ENCODE measurements at regions not wholly inside any gene's neighbourhood (a gene's known extent, or its start where the extent isn't known, plus 50 kb on each side); places are given as distances from the start of the nearest gene placed in this dataset.

- H3K36me3 ChIP-seq: no peaks in the 10 kb centered on the region
- no peaks in the 10 kb centered on the region for H3K9me3 ChIP-seq
- no peaks in the 10 kb centered on the region for H3K4me1 ChIP-seq
- ATAC-seq: no peak
- no peak overlapping the region for H3K27ac ChIP-seq
- H3K4me3 ChIP-seq: no peak overlapping the region
- peaks cover 30% of the 10 kb centered on the region for H3K27me3 ChIP-seq
- TF ChIP-seq CTCF (IDR thresholded peaks at IDR 0.05) (no peak), EP300 (IDR thresholded peaks at IDR 0.05) (no peak), POLR2A (IDR thresholded peaks at IDR 0.05) (no peak), POLR2AphosphoS5 (IDR thresholded peaks at IDR 0.05) (no peak)
- 17 to 51% methylated on average over 1 to 6 of the region's 12 CpGs for WGBS, 2 donors (ENCODE audit: low coverage in 1 of 2)
These were observed 346.6 kb downstream of the TSHZ3 start for GRCh38 chr19:31002518-31003244.

- 75 to 83% methylated on average over 2 to 11 of the region's 11 CpGs for WGBS, 2 donors (ENCODE audit: low coverage in 1 of 2)
- no peak for TF ChIP-seq POLR2A (IDR thresholded peaks at IDR 0.05)
- TF ChIP-seq CTCF (IDR thresholded peaks at IDR 0.05): no peak
- TF ChIP-seq POLR2AphosphoS5 (IDR thresholded peaks at IDR 0.05): no peak
- no peak for TF ChIP-seq EP300 (IDR thresholded peaks at IDR 0.05)
- Histone ChIP-seq H3K36me3 (no peaks in the 10 kb centered on the region), H3K4me1 (no peaks in the 10 kb centered on the region), H3K9me3 (no peaks in the 10 kb centered on the region), H3K4me3 (no peak overlapping the region), H3K27me3 (peaks cover 30% of the 10 kb centered on the region), H3K27ac (no peak overlapping the region)
- ATAC-seq: no peak
These were observed 347.2 kb downstream of the TSHZ3 start for GRCh38 chr19:31001991-31002390.

- Histone ChIP-seq H3K4me1 (no peaks in the 10 kb centered on the region), H3K9me3 (no peaks in the 10 kb centered on the region), H3K27me3 (peaks cover 30% of the 10 kb centered on the region), H3K4me3 (no peak overlapping the region), H3K27ac (no peak overlapping the region), H3K36me3 (no peaks in the 10 kb centered on the region)
- WGBS, 2 donors (ENCODE audit: low coverage in 1 of 2): 75 to 100% methylated on average over 1 to 2 of the region's 2 CpGs
- ATAC-seq: no peak
- TF ChIP-seq POLR2AphosphoS5 (IDR thresholded peaks at IDR 0.05): no peak
- TF ChIP-seq POLR2A (IDR thresholded peaks at IDR 0.05): no peak
- TF ChIP-seq EP300 (IDR thresholded peaks at IDR 0.05): no peak
- no peak for TF ChIP-seq CTCF (IDR thresholded peaks at IDR 0.05)
These were observed 348.3 kb downstream of the TSHZ3 start for GRCh38 chr19:31000913-31001312.

GRCh38 chr19:30999726-31000125 is 349.5 kb downstream of the TSHZ3 start:
- 73 to 74% methylated on average over 2 of the region's 2 CpGs for WGBS, 2 donors (ENCODE audit: low coverage in 1 of 2)
- no peaks in the 10 kb centered on the region for H3K4me1 ChIP-seq
- H3K27ac ChIP-seq: no peak overlapping the region
- no peaks in the 10 kb centered on the region for H3K9me3 ChIP-seq
- H3K36me3 ChIP-seq: no peaks in the 10 kb centered on the region
- H3K27me3 ChIP-seq: peaks cover 30% of the 10 kb centered on the region
- H3K4me3 ChIP-seq: no peak overlapping the region
- ATAC-seq: no peak
- no peak for TF ChIP-seq EP300 (IDR thresholded peaks at IDR 0.05)
- TF ChIP-seq POLR2A (IDR thresholded peaks at IDR 0.05): no peak
- no peak for TF ChIP-seq POLR2AphosphoS5 (IDR thresholded peaks at IDR 0.05)
- TF ChIP-seq CTCF (IDR thresholded peaks at IDR 0.05): no peak

- Histone ChIP-seq H3K27ac (no peak overlapping the region), H3K27me3 (peaks cover 22% of the 10 kb centered on the region), H3K36me3 (no peaks in the 10 kb centered on the region), H3K4me3 (no peak overlapping the region), H3K4me1 (no peaks in the 10 kb centered on the region), H3K9me3 (no peaks in the 10 kb centered on the region)
- no peak for ATAC-seq
- TF ChIP-seq EP300 (IDR thresholded peaks at IDR 0.05) (no peak), POLR2A (IDR thresholded peaks at IDR 0.05) (no peak), POLR2AphosphoS5 (IDR thresholded peaks at IDR 0.05) (no peak), CTCF (IDR thresholded peaks at IDR 0.05) (no peak)
- WGBS, 2 donors (ENCODE audit: low coverage in 1 of 2): 17 to 89% methylated on average over 1 to 3 of the region's 4 CpGs
These were observed 352.0 kb downstream of the TSHZ3 start for GRCh38 chr19:30997222-30997621.

All from gastroesophageal sphincter (tissue), 4 donors.